Astrocyte (in vitro differentiated cells and primary cell): ENCODE measurements at regions not wholly inside any gene's neighbourhood (a gene's known extent, or its start where the extent isn't known, plus 50 kb on each side); places are given as distances from the start of the nearest gene placed in this dataset.

Experiments
- CTCF ChIP-seq: IDR thresholded peaks from 2 replicates; pipeline ENCODE4 v1.5.1; 2011; ENCODE audit warnings: low read depth, mild to moderate bottlenecking, inconsistent platforms, low read length, moderate library complexity; ENCODE audit not compliant: insufficient read depth
- EZH2 ChIP-seq: IDR thresholded peaks from 2 replicates; pipeline ENCODE4 v1.6.1; 2012; ENCODE audit warnings: mild to moderate bottlenecking, low read length, inconsistent platforms; ENCODE audit not compliant: insufficient read depth

- TF ChIP-seq EZH2 (no peak), CTCF (no peak)
Observed at GRCh38 chr7:12137283-12137682, 73.8 kb upstream of the TMEM106B start.
